Keratinocyte (primary cell): ENCODE measurements at regions not wholly inside any gene's neighbourhood (a gene's known extent, or its start where the extent isn't known, plus 50 kb on each side); places are given as distances from the start of the nearest gene placed in this dataset.

Source experiments
- DNase-seq: peaks from one replicate; pipeline ENCODE4 v3.0.0-alpha.2; 2011; ENCODE audit warnings: low read depth, missing footprints, low spot score
- FAIRE-seq: peaks from 2 replicates; lab custom pipeline; 2011; peaks lifted over from hg19 to GRCh38; lab: Jason Lieb, UNC
- H2AFZ ChIP-seq: 2 replicates; pipeline ENCODE4 v1.6.0; 2012; ENCODE audit warnings: low read length, control low read depth, inconsistent platforms; ENCODE audit not compliant: control insufficient read depth
- H3K27ac ChIP-seq: 2 replicates; pipeline ENCODE4 v1.5.1; 2011; ENCODE audit warnings: low read length; ENCODE audit not compliant: control insufficient read depth, insufficient read depth
- H3K27me3 ChIP-seq: 3 replicates; pipeline ENCODE4 v1.6.0; 2011; ENCODE audit warnings: low read length; ENCODE audit not compliant: control insufficient read depth, insufficient read depth; ENCODE audit errors: extremely low read depth
- H3K36me3 ChIP-seq, 2 experiments: 2 replicates in 1 of 2; 3 replicates in 1 of 2; pipeline ENCODE4 v1.5.1; 2011; ENCODE audit warnings: low read length in 2 of 2, mild to moderate bottlenecking in 1 of 2; ENCODE audit not compliant: control insufficient read depth in 2 of 2, insufficient read depth in 2 of 2; ENCODE audit errors: extremely low read depth in 1 of 2
- H3K4me1 ChIP-seq: 3 replicates; pipeline ENCODE4 v1.5.1; 2011; ENCODE audit warnings: low read length; ENCODE audit not compliant: control insufficient read depth, insufficient read depth; ENCODE audit errors: extremely low read depth
- H3K4me2 ChIP-seq: 3 replicates; pipeline ENCODE4 v1.6.0; 2011; ENCODE audit warnings: low read depth, low read length; ENCODE audit not compliant: control insufficient read depth, insufficient read depth; ENCODE audit errors: extremely low read depth
- H3K4me3 ChIP-seq, 3 experiments: fragments of 200-600 bp in 1 of 3; sonication (generic) in 1 of 3; 2 replicates in 2 of 3; 3 replicates in 1 of 3; pipeline ENCODE4 v1.5.1; 2011 to 2016; ENCODE audit warnings: low read length in 3 of 3, mild to moderate bottlenecking in 3 of 3, control low read depth in 2 of 3, inconsistent platforms in 1 of 3, low read depth in 1 of 3, mixed read lengths in 1 of 3, mixed run types in 1 of 3, moderate library complexity in 1 of 3; ENCODE audit not compliant: control insufficient read depth in 2 of 3, insufficient read depth in 2 of 3; ENCODE audit errors: extremely low read depth in 1 of 3
- H3K79me2 ChIP-seq: 2 replicates; pipeline ENCODE4 v1.6.0; 2012; ENCODE audit warnings: low read length; ENCODE audit not compliant: control insufficient read depth, insufficient read depth
- H3K9ac ChIP-seq: 3 replicates; pipeline ENCODE4 v1.6.0; 2011; ENCODE audit warnings: low read length; ENCODE audit not compliant: control insufficient read depth, insufficient read depth; ENCODE audit errors: extremely low read depth
- H3K9me1 ChIP-seq: 3 replicates; pipeline ENCODE4 v1.6.0; 2011; ENCODE audit warnings: low read length; ENCODE audit not compliant: control insufficient read depth, insufficient read depth; ENCODE audit errors: extremely low read depth
- H3K9me3 ChIP-seq: 2 replicates; pipeline ENCODE4 v1.5.1; 2012; ENCODE audit warnings: low read depth, low read length; ENCODE audit not compliant: control insufficient read depth
- H4K20me1 ChIP-seq: 3 replicates; pipeline ENCODE4 v1.6.0; 2011; ENCODE audit warnings: low read length; ENCODE audit not compliant: control insufficient read depth, insufficient read depth; ENCODE audit errors: extremely low read depth
- EZH2 ChIP-seq: IDR thresholded peaks from one replicate; pipeline ENCODE4 v1.6.1; 2012; ENCODE audit warnings: inconsistent platforms, mild to moderate bottlenecking, low read length, moderate library complexity
- dilution Hi-C: fragments of 300-500 bp; cut with MboI; formaldehyde crosslinking; loops from one replicate; pipeline ENCODE4 v1.7.0; 2020; ENCODE audit warnings: low sequenced_read_pairs; ENCODE audit not compliant: extremely low pct_ligation_motif_present
- TF ChIP-seq, protein P1 (sequence below), 3 experiments: IDR thresholded peaks in 1 of 3; conservative IDR thresholded peaks in 1 of 3; optimal IDR thresholded peaks in 1 of 3; 2 replicates in 2 of 3; 3 replicates in 1 of 3; pipeline versions ENCODE3 to v1.5.1; 2011; ENCODE audit warnings: low read length in 3 of 3, mild to moderate bottlenecking in 3 of 3, moderate library complexity in 2 of 3, control low read depth in 1 of 3, inconsistent platforms in 1 of 3; ENCODE audit not compliant: insufficient read depth in 2 of 3; ENCODE audit errors: extremely low read depth in 1 of 3

GRCh38 chr16:51009813-51010212, 141.3 kb downstream of the SALL1 start:
- Histone ChIP-seq H3K9ac (no peak overlapping the region), H3K9me1 (no peaks in the 10 kb centered on the region), H3K36me3 (no peaks in the 10 kb centered on the region), H3K27me3 (no peaks in the 10 kb centered on the region), H3K4me2 (no peak overlapping the region), H4K20me1 (no peaks in the 10 kb centered on the region), H3K79me2 (no peaks in the 10 kb centered on the region), H3K4me3 (no peak overlapping the region), H3K27ac (no peak overlapping the region), H3K4me1 (no peaks in the 10 kb centered on the region), H3K9me3 (no peaks in the 10 kb centered on the region), H2AFZ (no peak overlapping the region)
- no peak for DNase-seq
- no peak for TF ChIP-seq EZH2
- TF ChIP-seq, protein P1, sequence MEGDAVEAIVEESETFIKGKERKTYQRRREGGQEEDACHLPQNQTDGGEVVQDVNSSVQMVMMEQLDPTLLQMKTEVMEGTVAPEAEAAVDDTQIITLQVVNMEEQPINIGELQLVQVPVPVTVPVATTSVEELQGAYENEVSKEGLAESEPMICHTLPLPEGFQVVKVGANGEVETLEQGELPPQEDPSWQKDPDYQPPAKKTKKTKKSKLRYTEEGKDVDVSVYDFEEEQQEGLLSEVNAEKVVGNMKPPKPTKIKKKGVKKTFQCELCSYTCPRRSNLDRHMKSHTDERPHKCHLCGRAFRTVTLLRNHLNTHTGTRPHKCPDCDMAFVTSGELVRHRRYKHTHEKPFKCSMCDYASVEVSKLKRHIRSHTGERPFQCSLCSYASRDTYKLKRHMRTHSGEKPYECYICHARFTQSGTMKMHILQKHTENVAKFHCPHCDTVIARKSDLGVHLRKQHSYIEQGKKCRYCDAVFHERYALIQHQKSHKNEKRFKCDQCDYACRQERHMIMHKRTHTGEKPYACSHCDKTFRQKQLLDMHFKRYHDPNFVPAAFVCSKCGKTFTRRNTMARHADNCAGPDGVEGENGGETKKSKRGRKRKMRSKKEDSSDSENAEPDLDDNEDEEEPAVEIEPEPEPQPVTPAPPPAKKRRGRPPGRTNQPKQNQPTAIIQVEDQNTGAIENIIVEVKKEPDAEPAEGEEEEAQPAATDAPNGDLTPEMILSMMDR (optimal IDR thresholded peaks at IDR 0.05 in 1 of 3, IDR thresholded peaks at IDR 0.05 in 1 of 3, conservative IDR thresholded peaks at IDR 0.05 in 1 of 3; ENCODE audit: extremely low read depth in 1 of 3, insufficient read depth in 2 of 3, low read length in 3 of 3) = no peak
- dilution Hi-C loops = no loop called here
- no peak for FAIRE-seq

- Histone ChIP-seq H3K9me1 (no peaks in the 10 kb centered on the region), H3K27me3 (no peaks in the 10 kb centered on the region), H3K9ac (no peak overlapping the region), H3K79me2 (no peaks in the 10 kb centered on the region), H3K4me2 (no peak overlapping the region), H4K20me1 (no peaks in the 10 kb centered on the region), H3K4me1 (no peaks in the 10 kb centered on the region), H3K27ac (no peak overlapping the region), H3K9me3 (no peaks in the 10 kb centered on the region), H3K36me3 (no peaks in the 10 kb centered on the region), H2AFZ (no peak overlapping the region), H3K4me3 (no peak overlapping the region)
- dilution Hi-C loops = no loop called here
- FAIRE-seq = no peak
- TF ChIP-seq, protein P1 (optimal IDR thresholded peaks at IDR 0.05 in 1 of 3, IDR thresholded peaks at IDR 0.05 in 1 of 3, conservative IDR thresholded peaks at IDR 0.05 in 1 of 3; ENCODE audit: extremely low read depth in 1 of 3, insufficient read depth in 2 of 3, low read length in 3 of 3) = no peak
- TF ChIP-seq EZH2 = no peak
- no peak for DNase-seq
Observed at GRCh38 chr16:51009359-51009758, 141.7 kb downstream of the SALL1 start.
